Muscle of leg (tissue), 3 donors: ENCODE measurements at regions not wholly inside any gene's neighbourhood (a gene's known extent, or its start where the extent isn't known, plus 50 kb on each side); places are given as distances from the start of the nearest gene placed in this dataset.

Source experiments
- DNase-seq: peaks from one replicate; pipeline ENCODE4 v3.0.0; 2013
- H3K27ac ChIP-seq: one replicate; pipeline ENCODE4 v1.5.1; 2013; ENCODE audit warnings: mild to moderate bottlenecking, low read length, control low read depth
- H3K27me3 ChIP-seq: one replicate; pipeline ENCODE4 v1.6.1; 2013; ENCODE audit warnings: low read length; ENCODE audit not compliant: control insufficient read depth, insufficient read depth
- H3K36me3 ChIP-seq: one replicate; pipeline ENCODE4 v1.6.1; 2013; ENCODE audit warnings: low read length; ENCODE audit not compliant: control insufficient read depth, insufficient read depth
- H3K4me1 ChIP-seq: one replicate; pipeline ENCODE4 v1.6.1; 2013; ENCODE audit warnings: low read length; ENCODE audit not compliant: control insufficient read depth, insufficient read depth
- H3K4me3 ChIP-seq: one replicate; pipeline ENCODE4 v1.5.1; 2013; ENCODE audit warnings: low read length, control low read depth
- H3K9me3 ChIP-seq: replicated peaks from 2 replicates; pipeline ENCODE4 v1.6.1; 2013; ENCODE audit warnings: low read depth, low read length; ENCODE audit not compliant: control insufficient read depth
- WGBS: methylation state at CpG from one replicate; pipeline ENCODE4 v1.1.5; 2013; ENCODE audit warnings: missing lambda C conversion rate; ENCODE audit not compliant: insufficient coverage; 5-methylcytosine and 5-hydroxymethylcytosine counted together

GRCh38 chr20:58003525-58003924, 224.9 kb downstream of the ANKRD60 start:
- Histone ChIP-seq H3K36me3 (no peaks in the 10 kb centered on the region), H3K4me1 (peaks cover 27% of the 10 kb centered on the region), H3K9me3 (no peaks in the 10 kb centered on the region), H3K27ac (no peak overlapping the region), H3K27me3 (no peaks in the 10 kb centered on the region), H3K4me3 (no peak overlapping the region)
- WGBS: 88% methylated on average over 5 of the region's 6 CpGs
- no peak for DNase-seq

GRCh38 chr20:58002901-58003300, 225.6 kb downstream of the ANKRD60 start:
- 84% methylated on average over 4 of the region's 6 CpGs for WGBS
- Histone ChIP-seq H3K27me3 (no peaks in the 10 kb centered on the region), H3K4me3 (no peak overlapping the region), H3K36me3 (no peaks in the 10 kb centered on the region), H3K4me1 (peaks cover 30% of the 10 kb centered on the region), H3K27ac (no peak overlapping the region), H3K9me3 (no peaks in the 10 kb centered on the region)
- no peak for DNase-seq

- H3K27me3 ChIP-seq: no peaks in the 10 kb centered on the region
- no peak for DNase-seq
- H3K4me1 ChIP-seq: peaks cover 30% of the 10 kb centered on the region
- no peak overlapping the region for H3K27ac ChIP-seq
- no peak overlapping the region for H3K4me3 ChIP-seq
- WGBS: 76% methylated on average over 3 of the region's 3 CpGs
- no peaks in the 10 kb centered on the region for H3K36me3 ChIP-seq
- H3K9me3 ChIP-seq: no peaks in the 10 kb centered on the region
These were observed 226.5 kb downstream of the ANKRD60 start for GRCh38 chr20:58001946-58002345.

GRCh38 chr20:58001381-58001780, 227.1 kb downstream of the ANKRD60 start:
- Histone ChIP-seq H3K36me3 (no peaks in the 10 kb centered on the region), H3K27ac (no peak overlapping the region), H3K4me1 (peaks cover 31% of the 10 kb centered on the region), H3K9me3 (no peaks in the 10 kb centered on the region), H3K4me3 (no peak overlapping the region), H3K27me3 (no peaks in the 10 kb centered on the region)
- 25% methylated on average over 9 of the region's 13 CpGs for WGBS
- peak; percentile 40 for DNase-seq

- Histone ChIP-seq H3K27ac (no peak overlapping the region), H3K4me3 (no peak overlapping the region), H3K36me3 (no peaks in the 10 kb centered on the region), H3K4me1 (peaks cover 33% of the 10 kb centered on the region), H3K9me3 (no peaks in the 10 kb centered on the region), H3K27me3 (no peaks in the 10 kb centered on the region)
- 86% methylated on average over 1 of the region's 2 CpGs for WGBS
- no peak for DNase-seq
These were observed 227.6 kb downstream of the ANKRD60 start for GRCh38 chr20:58000861-58001260.

GRCh38 chr20:57999465-58000111, 228.9 kb downstream of the ANKRD60 start:
- Histone ChIP-seq H3K9me3 (no peaks in the 10 kb centered on the region), H3K4me1 (peaks cover 40% of the 10 kb centered on the region), H3K36me3 (no peaks in the 10 kb centered on the region), H3K27me3 (peaks cover 2% of the 10 kb centered on the region), H3K27ac (peak overlapping the region; percentile 69), H3K4me3 (no peak overlapping the region)
- 3% methylated on average over 7 of the region's 17 CpGs for WGBS
- DNase-seq: peak; percentile 73

- Histone ChIP-seq H3K27ac (peak overlapping the region; percentile 65), H3K9me3 (no peaks in the 10 kb centered on the region), H3K36me3 (no peaks in the 10 kb centered on the region), H3K4me3 (no peak overlapping the region), H3K4me1 (peaks cover 43% of the 10 kb centered on the region), H3K27me3 (peaks cover 2% of the 10 kb centered on the region)
- WGBS: 44% methylated on average over 4 of the region's 9 CpGs
- no peak for DNase-seq
These were observed 229.4 kb downstream of the ANKRD60 start for GRCh38 chr20:57998981-57999464.

GRCh38 chr20:57998276-57998675, 230.2 kb downstream of the ANKRD60 start:
- no CpG with 5 or more reads among the region's 6 CpGs for WGBS
- Histone ChIP-seq H3K27me3 (peaks cover 4% of the 10 kb centered on the region), H3K4me1 (peaks cover 49% of the 10 kb centered on the region)

GRCh38 chr20:57996936-57997890, 231.2 kb downstream of the ANKRD60 start:
- H3K27ac ChIP-seq: no peak overlapping the region
- H3K4me1 ChIP-seq: peaks cover 49% of the 10 kb centered on the region
- no CpG with 5 or more reads among the region's 2 CpGs for WGBS
- no peak overlapping the region for H3K4me3 ChIP-seq
- peaks cover 8% of the 10 kb centered on the region for H3K27me3 ChIP-seq
- no peaks in the 10 kb centered on the region for H3K9me3 ChIP-seq
- H3K36me3 ChIP-seq: no peaks in the 10 kb centered on the region
- no peak for DNase-seq

More at GRCh38 chr20:57998276-57998675, 230.2 kb downstream of the ANKRD60 start:
- Histone ChIP-seq H3K36me3 (no peaks in the 10 kb centered on the region), H3K27ac (no peak overlapping the region), H3K4me3 (no peak overlapping the region), H3K9me3 (no peaks in the 10 kb centered on the region)
- DNase-seq: no peak

GRCh38 chr20:57996465-57996864, 232.0 kb downstream of the ANKRD60 start:
- DNase-seq: no peak
- no peaks in the 10 kb centered on the region for H3K9me3 ChIP-seq
- H3K27me3 ChIP-seq: peaks cover 10% of the 10 kb centered on the region
- H3K4me1 ChIP-seq: peaks cover 43% of the 10 kb centered on the region
- no peaks in the 10 kb centered on the region for H3K36me3 ChIP-seq
- H3K4me3 ChIP-seq: no peak overlapping the region
- 55% methylated on average over 1 of the region's 3 CpGs for WGBS
- no peak overlapping the region for H3K27ac ChIP-seq
